HEK293 (cell line): ENCODE measurements at regions not wholly inside any gene's neighbourhood (a gene's known extent, or its start where the extent isn't known, plus 50 kb on each side); places are given as distances from the start of the nearest gene placed in this dataset.

Experiments
- BCL11A ChIP-seq: fragments of 450-650 bp; formaldehyde crosslinking; IDR thresholded peaks from 2 replicates; pipeline ENCODE4 v1.5.1; 2016; ENCODE audit warnings: low read depth, missing biosample characterization, missing genetic modification characterization
- CTCF ChIP-seq: fragments of 450-650 bp; formaldehyde crosslinking; IDR thresholded peaks from 2 replicates; pipeline ENCODE4 v1.5.1; 2016; ENCODE audit warnings: missing biosample characterization, missing genetic modification characterization
- TRIM28 ChIP-seq: IDR thresholded peaks from 2 replicates; pipeline ENCODE4 v1.6.1; 2011; ENCODE audit warnings: low read length, control low read depth, borderline replicate concordance
- ZBTB8A ChIP-seq: fragments of 450-650 bp; formaldehyde crosslinking; IDR thresholded peaks from 2 replicates; pipeline ENCODE4 v1.5.1; 2016; ENCODE audit warnings: missing biosample characterization, missing genetic modification characterization
- ZNF138 ChIP-seq: fragments of 450-650 bp; formaldehyde crosslinking; IDR thresholded peaks from 2 replicates; pipeline ENCODE4 v1.5.1; 2016; ENCODE audit warnings: missing biosample characterization, missing genetic modification characterization, borderline replicate concordance
- ZNF416 ChIP-seq: fragments of 450-650 bp; formaldehyde crosslinking; IDR thresholded peaks from 2 replicates; pipeline ENCODE4 v1.5.1; 2016; ENCODE audit warnings: missing biosample characterization, missing genetic modification characterization
- ZNF560 ChIP-seq: fragments of 450-650 bp; formaldehyde crosslinking; IDR thresholded peaks from 2 replicates; pipeline ENCODE4 v1.5.1; 2017; ENCODE audit warnings: missing biosample characterization, missing genetic modification characterization, borderline replicate concordance
- ZNF658 ChIP-seq: fragments of 450-650 bp; formaldehyde crosslinking; IDR thresholded peaks from 2 replicates; pipeline ENCODE4; 2016; ENCODE audit warnings: missing biosample characterization, missing genetic modification characterization
- TF ChIP-seq, protein P1 (sequence below): fragments of 450-650 bp; formaldehyde crosslinking; IDR thresholded peaks from 2 replicates; pipeline ENCODE4 v1.5.1; 2016; ENCODE audit warnings: missing biosample characterization, missing genetic modification characterization

- TF ChIP-seq, protein P1, sequence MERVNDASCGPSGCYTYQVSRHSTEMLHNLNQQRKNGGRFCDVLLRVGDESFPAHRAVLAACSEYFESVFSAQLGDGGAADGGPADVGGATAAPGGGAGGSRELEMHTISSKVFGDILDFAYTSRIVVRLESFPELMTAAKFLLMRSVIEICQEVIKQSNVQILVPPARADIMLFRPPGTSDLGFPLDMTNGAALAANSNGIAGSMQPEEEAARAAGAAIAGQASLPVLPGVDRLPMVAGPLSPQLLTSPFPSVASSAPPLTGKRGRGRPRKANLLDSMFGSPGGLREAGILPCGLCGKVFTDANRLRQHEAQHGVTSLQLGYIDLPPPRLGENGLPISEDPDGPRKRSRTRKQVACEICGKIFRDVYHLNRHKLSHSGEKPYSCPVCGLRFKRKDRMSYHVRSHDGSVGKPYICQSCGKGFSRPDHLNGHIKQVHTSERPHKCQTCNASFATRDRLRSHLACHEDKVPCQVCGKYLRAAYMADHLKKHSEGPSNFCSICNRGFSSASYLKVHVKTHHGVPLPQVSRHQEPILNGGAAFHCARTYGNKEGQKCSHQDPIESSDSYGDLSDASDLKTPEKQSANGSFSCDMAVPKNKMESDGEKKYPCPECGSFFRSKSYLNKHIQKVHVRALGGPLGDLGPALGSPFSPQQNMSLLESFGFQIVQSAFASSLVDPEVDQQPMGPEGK: no peak
- TF ChIP-seq ZBTB8A: no peak
- TF ChIP-seq CTCF: no peak
- no peak for TF ChIP-seq ZNF138 (tag by site-specific recombination)
- TF ChIP-seq BCL11A (tag by site-specific recombination): no peak
- no peak for TF ChIP-seq ZNF560 (tag by site-specific recombination)
- no peak for TF ChIP-seq TRIM28
- no peak for TF ChIP-seq ZNF658 (tag by site-specific recombination)
- no peak for TF ChIP-seq ZNF416 (tag by site-specific recombination)
Observed at GRCh38 chr13:48839171-48839570, 136.5 kb upstream of the FNDC3A start.
